IMR-90 (cell line): ENCODE measurements at regions not wholly inside any gene's neighbourhood (a gene's known extent, or its start where the extent isn't known, plus 50 kb on each side); places are given as distances from the start of the nearest gene placed in this dataset.

Experiments used
- ATAC-seq: fragments of 200-7000 bp; cut with Tn5 transposase; 2 replicates; pipeline ENCODE4 v1.9.1; 2020; ENCODE audit warnings: low read depth, mild to moderate bottlenecking, moderate library complexity
- BruUV-seq: library from RNA; stranded (reverse); fragments of 400-500 nt; replicated peaks from 2 replicates; lab custom pipeline; 2021; lab: Mats Ljungman, UMichigan
- CTCF ChIA-PET: fragments of 300-600 bp; formaldehyde crosslinking; extraction: SDS; loops from one replicate; lab custom pipeline; 2021; ENCODE audit warnings: antibody characterized with exemption; lab: Yijun Ruan, JAX
- POLR2A ChIA-PET: fragments of 300-600 bp; sonication (Branson Sonifier 250); formaldehyde crosslinking; loops from one replicate; lab custom pipeline; 2022; ENCODE audit warnings: antibody characterized with exemption; ENCODE audit not compliant: unreplicated experiment; lab: Charles Lee
- DNase-seq: peaks from one replicate; pipeline ENCODE4 v3.0.0; 2013
- H2AFZ ChIP-seq: replicated peaks from 2 replicates; pipeline ENCODE3; 2013; ENCODE audit warnings: low read length, mild to moderate bottlenecking; ENCODE audit not compliant: poor library complexity
- H2AK5ac ChIP-seq: 2 replicates; pipeline ENCODE4 v1.6.1; 2013; ENCODE audit warnings: low read depth, low read length, inconsistent platforms
- H2AK9ac ChIP-seq: replicated peaks from 2 replicates; pipeline ENCODE3; 2013; ENCODE audit warnings: mild to moderate bottlenecking, low read depth, low read length, moderate library complexity; ENCODE audit not compliant: poor library complexity
- H2BK120ac ChIP-seq: 2 replicates; pipeline ENCODE4 v1.6.1; 2013; ENCODE audit warnings: low read depth, low read length, inconsistent platforms
- H2BK15ac ChIP-seq: 3 replicates; pipeline ENCODE4 v1.6.1; 2013; ENCODE audit warnings: low read depth, low read length, inconsistent platforms
- H2BK20ac ChIP-seq: 2 replicates; pipeline ENCODE4 v1.6.1; 2013; ENCODE audit warnings: low read depth, mild to moderate bottlenecking, inconsistent platforms, low read length, moderate library complexity
- H2BK5ac ChIP-seq: 2 replicates; pipeline ENCODE4 v1.6.1; 2013; ENCODE audit warnings: mild to moderate bottlenecking, low read depth, low read length, inconsistent platforms; ENCODE audit not compliant: poor library complexity, severe bottlenecking
- H3K14ac ChIP-seq: replicated peaks from 2 replicates; pipeline ENCODE4 v1.6.1; 2013; ENCODE audit warnings: low read depth, low read length, inconsistent platforms
- H3K18ac ChIP-seq: 2 replicates; pipeline ENCODE4 v1.6.1; 2013; ENCODE audit warnings: low read depth, low read length, control low read depth
- H3K23ac ChIP-seq: 2 replicates; pipeline ENCODE4 v1.6.1; 2013; ENCODE audit warnings: low read depth, low read length, inconsistent platforms
- H3K27ac ChIP-seq: 2 replicates; pipeline ENCODE4 v1.5.1; 2013; ENCODE audit warnings: mild to moderate bottlenecking, control low read depth, low read length; ENCODE audit not compliant: insufficient read depth
- H3K27me3 ChIP-seq: 2 replicates; pipeline ENCODE4 v1.6.1; 2013; ENCODE audit warnings: low read length; ENCODE audit not compliant: control insufficient read depth, insufficient read depth
- H3K36me3 ChIP-seq: 2 replicates; pipeline ENCODE4 v1.6.1; 2013; ENCODE audit warnings: low read length, mixed read lengths; ENCODE audit not compliant: control insufficient read depth, insufficient read depth
- H3K4ac ChIP-seq: 2 replicates; pipeline ENCODE4 v1.6.1; 2013; ENCODE audit warnings: low read depth, low read length, inconsistent platforms
- H3K4me1 ChIP-seq: 2 replicates; pipeline ENCODE4 v1.6.1; 2013; ENCODE audit warnings: low read length, mixed read lengths; ENCODE audit not compliant: control insufficient read depth, insufficient read depth
- H3K4me2 ChIP-seq: 2 replicates; pipeline ENCODE4 v1.6.1; 2013; ENCODE audit warnings: low read depth, mild to moderate bottlenecking, control low read depth, low read length, moderate library complexity
- H3K4me3 ChIP-seq: 2 replicates; pipeline ENCODE4 v1.5.1; 2013; ENCODE audit warnings: low read depth, mild to moderate bottlenecking, control low read depth, low read length, moderate library complexity; ENCODE audit not compliant: insufficient read depth
- H3K56ac ChIP-seq: 2 replicates; pipeline ENCODE4 v1.6.1; 2013; ENCODE audit warnings: low read length, inconsistent platforms; ENCODE audit not compliant: insufficient read depth; ENCODE audit errors: extremely low read depth
- H3K79me1 ChIP-seq, 2 experiments: 2 replicates each; pipeline ENCODE4 v1.6.1; 2013; ENCODE audit warnings: low read length in 2 of 2, inconsistent platforms in 1 of 2, low read depth in 1 of 2
- H3K9ac ChIP-seq: 2 replicates; pipeline ENCODE4 v1.6.1; 2013; ENCODE audit warnings: low read depth, low read length, control low read depth
- H3K9me1 ChIP-seq: 2 replicates; pipeline ENCODE4 v1.6.1; 2013; ENCODE audit warnings: low read length, inconsistent platforms; ENCODE audit not compliant: insufficient read depth
- H3K9me3 ChIP-seq: 2 replicates; pipeline ENCODE4 v1.6.1; 2013; ENCODE audit warnings: low read length; ENCODE audit not compliant: control insufficient read depth, insufficient read depth
- H4K20me1 ChIP-seq: 2 replicates; pipeline ENCODE4 v1.6.1; 2013; ENCODE audit warnings: low read length, inconsistent platforms; ENCODE audit not compliant: insufficient read depth
- H4K5ac ChIP-seq: 2 replicates; pipeline ENCODE4 v1.6.1; 2013; ENCODE audit warnings: mild to moderate bottlenecking, low read depth, low read length, control low read depth
- H4K8ac ChIP-seq, 2 experiments: 2 replicates each; pipeline ENCODE4 v1.6.1; 2013; ENCODE audit warnings: low read depth in 2 of 2, low read length in 2 of 2, control low read depth in 1 of 2, inconsistent platforms in 1 of 2
- H4K91ac ChIP-seq: 2 replicates; pipeline ENCODE4 v1.6.1; 2013; ENCODE audit warnings: low read depth, low read length, inconsistent platforms; ENCODE audit not compliant: insufficient read depth
- BHLHE40 ChIP-seq: fragments of 150-350 bp; IDR thresholded peaks from 2 replicates; pipeline ENCODE4 v1.6.1; 2016; ENCODE audit warnings: mild to moderate bottlenecking, low read depth, low read length
- CEBPB ChIP-seq: IDR thresholded peaks from 2 replicates; pipeline ENCODE4 v1.6.1; 2012; ENCODE audit warnings: low read depth, low read length, improper control_type of control experiment
- CHD1 ChIP-seq: IDR thresholded peaks from 2 replicates; pipeline ENCODE4 v1.6.1; 2012; ENCODE audit warnings: low read depth, low read length, improper control_type of control experiment
- FOS ChIP-seq: fragments of 150-350 bp; IDR thresholded peaks from 2 replicates; pipeline ENCODE4 v1.6.1; 2016; ENCODE audit warnings: low read depth, low read length
- MXI1 ChIP-seq: IDR thresholded peaks from 2 replicates; pipeline ENCODE4 v1.6.1; 2012; ENCODE audit warnings: low read depth, mild to moderate bottlenecking, low read length, moderate library complexity, borderline replicate concordance
- NFE2L2 ChIP-seq: fragments of 150-350 bp; IDR thresholded peaks from 2 replicates; pipeline ENCODE4 v1.6.1; 2016; ENCODE audit warnings: low read depth, mild to moderate bottlenecking, low read length
- POLR2A ChIP-seq: IDR thresholded peaks from 2 replicates; pipeline ENCODE4 v1.6.1; 2012; ENCODE audit warnings: mild to moderate bottlenecking, low read depth, low read length
- RAD21 ChIP-seq: IDR thresholded peaks from 2 replicates; pipeline ENCODE4 v1.6.1; 2012; ENCODE audit warnings: low read length, improper control_type of control experiment
- RCOR1 ChIP-seq: IDR thresholded peaks from 2 replicates; pipeline ENCODE4 v1.6.1; 2012; ENCODE audit warnings: mild to moderate bottlenecking, low read length, improper control_type of control experiment; ENCODE audit not compliant: insufficient replicate concordance
- SMC3 ChIP-seq: fragments of 150-350 bp; IDR thresholded peaks from 2 replicates; pipeline ENCODE4 v1.6.1; 2016; ENCODE audit warnings: low read depth, mild to moderate bottlenecking, antibody characterized with exemption, low read length, moderate library complexity
- dilution Hi-C: fragments of 300-500 bp; cut with HindIII; formaldehyde crosslinking; loops from one replicate; pipeline ENCODE4 v1.14.3; 2018; ENCODE audit warnings: low sequenced_read_pairs; ENCODE audit not compliant: unreplicated experiment
- in situ Hi-C: fragments of 300-500 bp; cut with MboI; formaldehyde crosslinking; loops from 3 replicates; pipeline ENCODE4 v1.14.3; 2019; ENCODE audit warnings: low sequenced_read_pairs, inconsistent platforms, mixed read lengths
- intact Hi-C: fragments of 100-400 bp; cut with micrococcal nuclease; formaldehyde crosslinking; loops from 2 replicates; pipeline ENCODE4 v1.10.0; 2022
- TF ChIP-seq, protein P1 (sequence below): conservative IDR thresholded peaks from 2 replicates; pipeline ENCODE4 v1.5.1; 2012; ENCODE audit warnings: mild to moderate bottlenecking, low read depth, low read length, improper control_type of control experiment
- TF ChIP-seq, protein P2 (sequence below): fragments of 150-350 bp; IDR thresholded peaks from 2 replicates; pipeline ENCODE4 v1.6.1; 2017; ENCODE audit warnings: mild to moderate bottlenecking, antibody characterized with exemption, low read length, low read depth

DNA sequence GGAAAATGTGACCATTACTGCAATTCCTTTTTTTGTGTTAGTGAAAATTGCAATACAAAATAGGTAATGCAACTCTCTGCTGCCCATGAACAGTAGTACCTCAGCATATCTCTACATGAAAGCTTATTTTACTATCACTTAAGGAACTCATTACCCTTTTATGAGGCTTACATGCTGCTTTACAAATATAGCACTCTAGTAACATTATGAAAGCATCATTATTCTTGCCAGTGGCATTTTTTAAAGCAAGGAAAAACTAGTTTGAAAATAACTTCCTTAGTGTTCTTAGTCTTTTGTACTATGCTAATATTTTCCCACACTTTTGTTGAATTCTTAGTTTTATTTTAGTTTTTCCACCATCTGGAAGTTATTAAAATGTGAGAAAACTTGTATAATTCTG, 797.3 kb upstream of the ARRDC3 start:
- Histone ChIP-seq H3K4me1 (no peaks in the 10 kb centered on the region), H2AK9ac (no peak overlapping the region), H3K56ac (no peak overlapping the region), H4K5ac (no peak overlapping the region), H2BK5ac (no peak overlapping the region), H4K20me1 (no peaks in the 10 kb centered on the region), H3K4me2 (no peak overlapping the region), H3K9me3 (no peaks in the 10 kb centered on the region), H2AFZ (no peak overlapping the region), H3K4ac (no peak overlapping the region), H2AK5ac (no peak overlapping the region), H2BK15ac (no peak overlapping the region), H2BK20ac (no peak overlapping the region), H3K27me3 (no peaks in the 10 kb centered on the region), H3K18ac (no peak overlapping the region), H3K14ac (no peak overlapping the region), H4K91ac (no peak overlapping the region), H3K79me1 (no peaks in the 10 kb centered on the region), H3K9me1 (no peaks in the 10 kb centered on the region), H3K36me3 (no peaks in the 10 kb centered on the region), H3K23ac (no peak overlapping the region), H3K27ac (no peak overlapping the region), H2BK120ac (no peak overlapping the region), H3K9ac (no peak overlapping the region), H3K4me3 (no peak overlapping the region), H4K8ac (no peak overlapping the region)
- in situ Hi-C loops (no loop called here), dilution Hi-C loops (no loop called here), intact Hi-C loops (no loop called here)
- TF ChIP-seq, protein P1, sequence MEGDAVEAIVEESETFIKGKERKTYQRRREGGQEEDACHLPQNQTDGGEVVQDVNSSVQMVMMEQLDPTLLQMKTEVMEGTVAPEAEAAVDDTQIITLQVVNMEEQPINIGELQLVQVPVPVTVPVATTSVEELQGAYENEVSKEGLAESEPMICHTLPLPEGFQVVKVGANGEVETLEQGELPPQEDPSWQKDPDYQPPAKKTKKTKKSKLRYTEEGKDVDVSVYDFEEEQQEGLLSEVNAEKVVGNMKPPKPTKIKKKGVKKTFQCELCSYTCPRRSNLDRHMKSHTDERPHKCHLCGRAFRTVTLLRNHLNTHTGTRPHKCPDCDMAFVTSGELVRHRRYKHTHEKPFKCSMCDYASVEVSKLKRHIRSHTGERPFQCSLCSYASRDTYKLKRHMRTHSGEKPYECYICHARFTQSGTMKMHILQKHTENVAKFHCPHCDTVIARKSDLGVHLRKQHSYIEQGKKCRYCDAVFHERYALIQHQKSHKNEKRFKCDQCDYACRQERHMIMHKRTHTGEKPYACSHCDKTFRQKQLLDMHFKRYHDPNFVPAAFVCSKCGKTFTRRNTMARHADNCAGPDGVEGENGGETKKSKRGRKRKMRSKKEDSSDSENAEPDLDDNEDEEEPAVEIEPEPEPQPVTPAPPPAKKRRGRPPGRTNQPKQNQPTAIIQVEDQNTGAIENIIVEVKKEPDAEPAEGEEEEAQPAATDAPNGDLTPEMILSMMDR = no peak
- TF ChIP-seq CHD1 (no peak), NFE2L2 (no peak), RAD21 (no peak), SMC3 (no peak), RCOR1 (no peak), POLR2A (no peak), BHLHE40 (no peak), FOS (no peak), CEBPB (no peak), MXI1 (no peak)
- TF ChIP-seq, protein P2, sequence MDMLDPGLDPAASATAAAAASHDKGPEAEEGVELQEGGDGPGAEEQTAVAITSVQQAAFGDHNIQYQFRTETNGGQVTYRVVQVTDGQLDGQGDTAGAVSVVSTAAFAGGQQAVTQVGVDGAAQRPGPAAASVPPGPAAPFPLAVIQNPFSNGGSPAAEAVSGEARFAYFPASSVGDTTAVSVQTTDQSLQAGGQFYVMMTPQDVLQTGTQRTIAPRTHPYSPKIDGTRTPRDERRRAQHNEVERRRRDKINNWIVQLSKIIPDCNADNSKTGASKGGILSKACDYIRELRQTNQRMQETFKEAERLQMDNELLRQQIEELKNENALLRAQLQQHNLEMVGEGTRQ = no peak
- POLR2A ChIA-PET = no interaction called here
- BruUV-seq = no TSS peak
- CTCF ChIA-PET = no interaction called here
- DNase-seq = no peak
- ATAC-seq = no peak
